Adrenal gland (tissue), 5 donors: ENCODE measurements at regions not wholly inside any gene's neighbourhood (a gene's known extent, or its start where the extent isn't known, plus 50 kb on each side); places are given as distances from the start of the nearest gene placed in this dataset.

Experiments
- POLR2A ChIP-seq, 2 donors: fragments of 450-650 bp; IDR thresholded peaks; one replicate each; pipeline ENCODE4 v1.6.1; 2017; ENCODE audit warnings: antibody characterized with exemption in 2 of 2, mild to moderate bottlenecking in 2 of 2, moderate library complexity in 1 of 2
- TF ChIP-seq, protein P1 (sequence below), 6 experiments: fragments of 450-650 bp in 4 of 6; fragments of 200-600 bp in 2 of 6; sonication (generic) in 1 of 6; IDR thresholded peaks; 1 replicate in 5 of 6; 2 replicates in 1 of 6; pipeline versions ENCODE4 v1.5.1 to v1.8.0; 2016 to 2021; ENCODE audit warnings: antibody characterized with exemption in 6 of 6, mild to moderate bottlenecking in 2 of 6, moderate library complexity in 1 of 6
- donor health status: DM: no; HTN: no; CAD: no.

GRCh38 chr2:137897082-137897481 is 67.2 kb upstream of the HNMT start:
- TF ChIP-seq, protein P1, sequence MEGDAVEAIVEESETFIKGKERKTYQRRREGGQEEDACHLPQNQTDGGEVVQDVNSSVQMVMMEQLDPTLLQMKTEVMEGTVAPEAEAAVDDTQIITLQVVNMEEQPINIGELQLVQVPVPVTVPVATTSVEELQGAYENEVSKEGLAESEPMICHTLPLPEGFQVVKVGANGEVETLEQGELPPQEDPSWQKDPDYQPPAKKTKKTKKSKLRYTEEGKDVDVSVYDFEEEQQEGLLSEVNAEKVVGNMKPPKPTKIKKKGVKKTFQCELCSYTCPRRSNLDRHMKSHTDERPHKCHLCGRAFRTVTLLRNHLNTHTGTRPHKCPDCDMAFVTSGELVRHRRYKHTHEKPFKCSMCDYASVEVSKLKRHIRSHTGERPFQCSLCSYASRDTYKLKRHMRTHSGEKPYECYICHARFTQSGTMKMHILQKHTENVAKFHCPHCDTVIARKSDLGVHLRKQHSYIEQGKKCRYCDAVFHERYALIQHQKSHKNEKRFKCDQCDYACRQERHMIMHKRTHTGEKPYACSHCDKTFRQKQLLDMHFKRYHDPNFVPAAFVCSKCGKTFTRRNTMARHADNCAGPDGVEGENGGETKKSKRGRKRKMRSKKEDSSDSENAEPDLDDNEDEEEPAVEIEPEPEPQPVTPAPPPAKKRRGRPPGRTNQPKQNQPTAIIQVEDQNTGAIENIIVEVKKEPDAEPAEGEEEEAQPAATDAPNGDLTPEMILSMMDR (IDR thresholded peaks at IDR 0.05), result no peak
- TF ChIP-seq POLR2A (IDR thresholded peaks at IDR 0.05), result no peak
